ENCODE measurements at regions not wholly inside any gene's neighbourhood (a gene's known extent, or its start where the extent isn't known, plus 50 kb on each side); places are given as distances from the start of the nearest gene placed in this dataset.

DNA sequence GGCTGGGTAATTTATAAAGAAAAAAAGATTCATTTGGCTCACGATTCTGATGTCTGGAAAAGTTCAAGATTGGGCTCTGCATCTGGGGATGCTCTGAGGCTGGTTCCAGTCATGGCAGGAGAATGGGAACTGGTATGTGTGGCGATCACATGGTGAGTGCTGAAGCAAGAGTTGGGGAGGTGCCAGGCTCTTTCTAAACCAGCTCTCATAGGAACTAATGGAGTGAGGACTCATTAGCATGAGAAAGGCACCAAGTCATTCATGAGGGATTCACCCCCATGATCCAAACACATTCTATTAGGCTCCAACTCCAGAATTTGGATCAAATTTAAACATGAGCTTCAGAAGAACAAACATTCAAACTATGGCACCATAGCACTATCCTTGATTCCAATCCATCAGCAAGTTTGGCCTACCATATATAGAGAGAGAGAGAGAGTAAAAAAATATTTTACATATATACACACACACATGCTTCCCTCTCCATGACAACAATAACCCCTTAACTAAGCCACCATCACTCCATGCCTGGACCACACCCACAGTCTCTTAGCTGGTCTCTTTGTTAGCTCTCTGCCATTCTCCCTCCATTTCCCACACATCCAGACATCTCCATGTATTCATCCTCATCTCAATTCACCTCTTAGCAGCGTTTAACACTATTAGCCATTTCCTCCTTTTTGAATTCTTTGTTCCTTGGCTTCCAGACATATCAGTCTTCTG is 57.9 kb downstream of the NPY start:
- peak in 7 of 51 donors; percentile 2 to 39 (median 11) for DNase-seq

DNA sequence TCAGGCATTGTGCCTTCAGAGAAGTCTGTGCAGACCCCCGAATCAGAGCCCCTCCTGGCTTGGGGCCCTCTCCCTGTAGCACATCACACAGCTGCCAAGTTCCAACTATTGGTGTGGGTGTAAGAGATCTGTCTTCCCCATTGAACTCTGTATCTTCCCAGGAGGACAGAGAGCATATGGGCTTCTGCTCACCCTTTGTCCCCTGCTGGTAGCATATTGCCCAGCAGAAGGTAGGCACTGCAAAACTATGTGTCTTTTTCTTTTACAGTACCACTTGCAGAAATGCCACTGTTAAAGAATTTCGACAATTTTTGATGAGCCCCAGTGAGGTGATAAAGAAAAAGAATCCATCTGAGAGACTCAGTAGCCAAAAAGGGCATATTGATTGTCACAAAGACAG is 59.6 kb downstream of the NPY start:
- no peak for DNase-seq

DNA sequence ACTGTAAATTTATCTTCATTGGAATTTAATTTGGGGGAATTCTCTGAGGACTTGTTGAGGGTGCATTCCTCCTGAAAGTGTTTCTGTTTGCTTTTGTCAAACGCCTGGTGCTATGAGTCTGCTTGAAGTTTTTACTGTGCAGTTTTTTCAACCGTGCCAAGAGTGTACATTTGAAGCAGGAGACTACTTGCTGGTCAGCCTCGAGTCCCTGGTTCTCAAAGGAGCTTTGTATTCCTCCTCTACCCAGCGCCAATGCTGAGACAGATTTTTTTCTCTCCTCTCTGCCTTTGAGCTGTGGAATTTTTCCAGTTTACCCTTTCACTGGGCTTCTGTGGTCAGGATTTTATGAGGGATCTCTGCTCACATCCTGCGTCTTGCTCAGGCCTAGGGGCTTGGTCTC is 62.1 kb downstream of the NPY start:
- DNase-seq, result peak in 1 of 51 donors; percentile 35

DNA sequence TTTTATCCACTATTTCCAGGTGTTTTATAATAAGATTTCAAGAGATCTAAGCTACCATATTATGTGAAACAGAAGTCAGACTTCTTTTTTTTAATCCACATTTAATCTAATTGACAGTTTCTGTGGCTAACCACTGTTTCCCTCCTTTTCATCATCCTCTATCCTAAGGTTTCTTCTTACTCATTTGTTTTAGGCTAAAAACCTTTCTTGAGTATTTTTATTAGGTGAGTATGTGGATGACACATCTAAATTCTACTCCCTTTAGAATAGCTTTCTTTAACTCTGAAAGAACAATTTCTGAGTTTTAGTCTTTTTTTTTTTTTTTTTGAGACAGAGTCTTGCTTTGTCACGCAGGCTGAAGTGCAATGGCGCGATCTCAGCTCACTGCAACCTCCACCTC is 62.7 kb downstream of the NPY start:
- no peak for DNase-seq

DNA sequence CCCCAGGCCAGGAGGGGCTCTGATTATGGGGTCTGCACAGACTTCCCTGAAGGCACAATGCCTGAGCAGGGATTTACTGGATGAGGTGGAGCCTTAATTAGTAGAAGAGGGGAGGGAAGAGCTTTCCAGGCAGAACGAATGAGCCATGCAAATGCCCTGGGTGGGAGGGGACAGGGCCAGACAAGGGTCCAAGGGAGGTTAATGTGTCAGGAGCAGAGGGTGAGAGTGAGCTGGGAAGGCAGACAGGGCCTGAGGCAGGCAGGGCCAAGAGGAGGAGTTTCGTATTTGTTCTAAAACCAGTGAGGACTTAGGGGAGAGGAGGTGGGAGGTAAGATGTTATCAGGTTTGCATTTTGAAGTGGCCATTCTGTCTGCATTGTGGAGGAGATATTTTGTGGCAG is 65.3 kb downstream of the NPY start:
- DNase-seq, result no peak

DNA sequence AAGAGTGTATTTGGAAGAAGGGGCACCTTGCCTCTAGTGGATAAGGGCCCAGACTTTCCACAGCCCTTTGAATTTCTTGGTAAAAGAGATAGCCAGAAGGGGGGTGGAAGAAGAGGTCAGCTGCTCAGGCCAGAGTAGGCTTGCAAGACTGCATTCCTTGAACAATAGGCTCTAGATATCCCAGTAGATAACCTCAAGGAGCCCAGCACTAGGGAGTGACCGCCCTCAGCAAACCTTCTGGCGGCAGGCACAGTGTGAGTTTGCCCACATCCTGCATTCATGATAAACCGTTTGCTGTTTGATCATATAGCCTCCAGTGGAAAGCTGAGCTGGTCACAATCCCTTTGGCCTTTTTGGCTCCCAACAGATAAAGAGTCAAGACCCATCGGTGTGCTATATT is 70.5 kb downstream of the NPY start:
- DNase-seq, result no peak

DNA sequence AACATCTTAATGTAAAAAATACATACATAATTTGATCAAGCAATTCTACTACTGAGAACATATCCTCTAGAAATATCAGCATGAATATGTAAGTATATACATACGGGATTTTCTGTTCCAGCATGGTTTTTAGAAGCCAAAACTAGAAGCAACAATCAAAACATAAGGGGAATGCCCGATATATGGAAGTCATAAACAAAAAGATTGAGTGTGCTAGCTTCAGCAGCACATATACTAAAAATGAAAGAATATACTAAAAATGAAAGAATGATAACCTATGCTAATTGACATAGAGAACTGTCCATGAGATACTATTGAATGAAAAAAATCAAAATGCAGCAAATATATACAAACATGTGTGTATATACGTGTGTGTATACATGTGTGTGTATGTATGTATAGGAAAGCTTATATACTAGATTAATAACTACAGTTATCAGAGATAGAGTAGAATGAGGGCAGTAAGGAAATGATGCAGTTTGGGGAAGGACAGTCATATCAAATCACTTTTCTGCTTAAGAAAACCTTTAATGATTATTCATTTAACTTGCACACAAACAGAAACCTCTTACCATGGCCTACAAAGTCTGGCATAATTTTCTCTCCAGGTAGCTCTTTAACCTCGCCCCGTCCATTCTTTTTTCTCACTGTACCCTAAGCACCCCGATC is 72.9 kb downstream of the NPY start:
- DNase-seq, result no peak

DNA sequence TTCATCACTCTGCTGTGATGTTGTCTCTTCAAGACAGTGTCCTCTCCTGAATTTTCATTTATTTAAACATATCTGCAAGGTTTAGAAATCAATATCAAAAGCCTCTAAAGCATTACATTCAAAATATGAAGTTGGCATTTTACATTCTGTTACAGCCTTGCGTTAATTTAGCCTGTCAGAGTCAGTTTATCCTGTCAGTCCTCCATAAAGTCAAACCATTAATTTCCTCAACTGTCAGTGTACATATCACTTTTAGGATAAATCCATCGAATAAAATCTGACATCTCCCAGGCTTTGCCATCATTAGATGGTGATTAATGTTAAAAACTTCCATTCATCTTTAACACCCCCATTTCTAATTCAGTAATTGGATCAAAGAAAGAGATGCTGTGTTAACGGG is 77.0 kb downstream of the NPY start:
- DNase-seq, result no peak

DNA sequence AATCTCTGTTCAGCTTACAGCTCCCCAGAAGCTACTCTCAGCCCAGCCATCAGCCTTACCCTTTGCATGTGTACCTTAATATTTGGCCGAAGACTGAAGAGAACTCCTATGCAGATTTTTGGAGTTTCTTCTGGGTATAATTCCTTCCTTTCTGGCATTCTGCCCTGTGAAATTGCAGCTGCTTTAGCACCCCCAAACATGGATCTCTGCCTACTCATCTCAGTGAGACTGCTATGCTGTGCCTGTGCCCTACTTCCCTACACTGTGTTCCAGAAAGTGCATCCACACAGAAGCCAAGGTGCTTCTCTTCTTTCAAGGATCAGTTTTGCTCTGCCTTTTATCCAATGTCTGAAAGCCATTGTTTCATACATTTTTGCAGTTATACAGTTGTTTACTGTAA is 81.6 kb downstream of the NPY start:
- no peak for DNase-seq

DNA sequence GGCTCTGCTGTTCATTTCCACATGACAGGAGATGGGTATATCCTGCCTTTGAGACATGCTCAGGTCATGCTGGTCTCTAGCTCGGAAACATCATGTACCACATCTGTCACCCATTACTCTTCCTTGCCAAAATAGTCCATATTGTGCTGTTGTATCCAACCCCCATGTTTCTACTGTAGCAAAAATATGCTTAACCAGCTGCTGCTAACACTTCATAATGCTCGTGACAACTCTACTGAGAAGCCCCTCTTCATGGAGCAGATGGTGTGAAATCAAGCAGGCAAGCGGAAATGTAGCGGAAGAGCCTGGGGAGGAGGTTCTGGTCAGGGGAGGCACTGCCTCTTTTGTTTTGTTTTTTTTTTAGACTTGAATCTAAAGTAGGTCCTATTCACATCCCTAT is 82.9 kb downstream of the NPY start:
- DNase-seq, result no peak

DNA sequence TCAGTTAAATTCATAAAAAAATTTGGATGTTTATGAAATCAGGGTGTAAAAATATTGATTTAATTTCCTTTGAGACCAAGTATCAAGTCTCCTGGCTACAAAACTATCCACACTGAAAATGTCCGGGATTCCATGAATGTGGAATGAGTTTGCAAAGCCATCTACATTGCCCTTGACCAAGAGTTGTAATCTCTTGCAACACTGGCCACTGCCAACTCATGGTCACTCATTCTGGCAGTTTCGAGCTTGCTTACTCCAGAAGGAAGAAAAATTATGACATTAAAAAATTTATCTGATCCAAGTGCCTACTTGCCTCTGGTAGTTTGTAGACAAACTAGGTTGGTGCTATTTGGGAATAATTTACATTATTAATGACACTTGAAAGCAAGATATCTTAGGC is 84.2 kb downstream of the NPY start:
- DNase-seq, result no peak

DNA sequence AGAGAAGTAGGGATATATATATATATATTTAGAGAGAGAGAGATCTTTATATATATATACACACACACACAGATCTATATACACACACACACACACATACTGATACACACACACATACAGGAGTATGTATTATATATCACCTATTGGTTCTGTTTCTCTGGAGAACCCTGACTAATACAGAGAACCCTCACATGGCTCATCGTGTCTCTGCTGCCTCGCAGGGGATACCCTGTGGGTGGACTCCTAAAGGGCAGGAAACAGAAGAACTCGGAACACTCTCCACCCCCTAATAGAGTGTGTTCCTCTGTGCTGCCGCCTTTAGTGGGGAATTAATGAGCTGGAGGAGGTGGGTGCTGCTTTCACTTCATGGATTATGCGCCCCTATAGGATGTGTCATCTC is 86.6 kb downstream of the NPY start:
- DNase-seq, result no peak

DNA sequence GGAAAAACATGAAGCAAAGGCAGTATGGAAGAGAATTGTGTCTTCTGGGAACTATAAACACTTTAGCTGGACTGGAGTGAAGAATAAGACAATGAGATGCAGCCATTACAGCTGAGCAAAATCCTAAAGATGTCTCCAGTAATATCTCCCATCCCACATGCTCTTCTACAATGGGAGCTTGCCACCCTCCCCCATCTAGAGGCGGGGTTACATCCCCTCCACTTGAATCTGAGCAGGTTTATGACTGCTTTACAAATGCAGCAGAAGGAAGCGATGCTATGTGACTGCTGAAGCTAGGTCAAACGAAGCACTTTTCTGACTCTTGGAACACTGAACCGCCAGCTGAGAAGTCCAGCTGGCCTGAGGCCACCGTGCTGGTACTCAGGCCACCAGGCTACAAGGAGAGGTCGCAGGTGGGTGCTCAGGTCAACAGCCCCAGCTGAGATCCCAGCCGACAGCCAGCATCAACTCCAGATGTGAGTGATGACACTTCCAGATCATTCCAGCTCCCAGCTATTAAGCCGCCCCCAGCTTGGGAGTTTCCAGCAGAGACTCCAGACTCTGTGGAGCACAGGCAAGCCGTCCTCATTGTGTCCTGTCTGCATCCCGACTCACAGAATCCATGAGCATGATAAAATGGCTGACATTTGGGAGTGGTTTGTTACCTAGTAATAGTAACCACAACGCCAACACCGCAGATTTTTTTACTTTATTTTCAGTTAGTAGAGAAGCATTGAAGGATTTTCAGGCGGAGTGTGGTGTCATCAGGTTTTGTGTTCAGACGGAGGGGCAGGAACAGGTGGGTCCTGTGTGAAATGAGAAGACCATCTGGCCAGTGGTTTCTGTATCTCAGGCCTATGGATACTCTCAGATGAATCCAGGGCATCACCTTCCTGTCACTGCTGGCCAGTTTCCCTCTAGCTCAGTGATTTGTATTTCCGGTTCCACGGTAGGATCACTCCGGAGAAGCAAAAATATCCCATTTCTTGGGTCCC is 89.3 kb downstream of the NPY start:
- no peak for DNase-seq

DNA sequence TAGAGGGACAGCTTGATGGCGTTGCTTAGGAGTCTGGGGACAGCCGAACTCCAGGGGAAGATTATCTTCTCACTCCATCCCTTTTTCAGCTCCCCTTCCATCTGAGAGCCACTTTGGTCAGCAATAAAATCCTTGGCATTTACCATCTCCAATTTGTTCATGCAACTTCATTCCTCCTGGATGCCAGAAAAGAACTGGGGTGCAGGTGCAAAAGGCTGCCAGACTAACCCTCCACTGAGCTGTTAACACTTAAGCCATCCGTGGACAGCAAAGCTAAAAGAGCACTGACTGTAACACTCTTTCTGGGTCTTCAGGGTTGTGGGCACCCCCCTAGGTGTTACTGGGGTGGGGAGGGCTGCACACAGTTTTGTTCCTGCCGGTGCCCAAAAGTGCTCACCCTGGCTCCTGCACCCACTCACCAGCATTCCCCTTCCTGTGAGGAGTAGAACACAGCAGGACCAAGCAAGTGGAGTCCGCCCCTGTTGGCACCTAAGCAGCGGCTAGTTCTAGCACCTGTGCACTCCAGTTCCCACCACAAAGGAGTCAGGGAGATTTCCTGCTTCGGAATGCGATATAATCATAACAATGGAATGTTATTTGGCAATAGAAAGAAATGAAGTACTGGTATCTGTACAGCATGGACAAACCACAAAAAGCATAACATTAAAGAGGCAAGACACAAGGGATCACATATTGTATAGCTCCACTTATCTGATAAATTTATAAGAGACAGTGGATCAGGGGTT is 95.1 kb downstream of the NPY start:
- DNase-seq, result no peak

DNA sequence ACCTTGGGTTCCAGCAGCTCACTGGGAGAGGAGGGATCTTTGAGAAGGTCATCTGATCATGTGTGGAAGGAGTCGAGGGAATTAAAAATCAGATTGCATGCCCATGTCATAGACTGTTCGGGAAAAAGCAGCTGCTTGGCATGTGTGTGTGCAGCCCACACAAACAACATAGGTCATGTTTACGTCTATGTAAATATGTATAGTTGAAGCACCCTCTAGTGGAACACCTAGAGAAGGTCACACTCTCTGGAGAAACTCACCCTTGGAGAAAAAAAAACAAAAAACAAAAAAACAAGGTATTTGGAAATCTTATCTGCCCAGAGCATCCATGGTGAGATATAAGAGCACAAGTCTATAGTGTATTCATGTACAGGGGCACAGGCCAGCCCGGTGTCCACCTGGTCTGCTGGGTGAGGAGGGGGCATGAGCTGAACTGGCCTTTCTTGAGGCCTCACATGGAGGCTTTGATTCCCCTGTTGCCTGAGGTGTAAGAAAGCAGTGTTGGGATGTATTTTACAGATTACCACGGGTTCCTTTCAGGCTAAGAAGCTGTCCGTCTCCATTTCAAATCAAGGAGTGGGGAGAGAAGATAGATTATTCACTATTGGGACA is 98.0 kb downstream of the NPY start:
- no peak for DNase-seq

DNA sequence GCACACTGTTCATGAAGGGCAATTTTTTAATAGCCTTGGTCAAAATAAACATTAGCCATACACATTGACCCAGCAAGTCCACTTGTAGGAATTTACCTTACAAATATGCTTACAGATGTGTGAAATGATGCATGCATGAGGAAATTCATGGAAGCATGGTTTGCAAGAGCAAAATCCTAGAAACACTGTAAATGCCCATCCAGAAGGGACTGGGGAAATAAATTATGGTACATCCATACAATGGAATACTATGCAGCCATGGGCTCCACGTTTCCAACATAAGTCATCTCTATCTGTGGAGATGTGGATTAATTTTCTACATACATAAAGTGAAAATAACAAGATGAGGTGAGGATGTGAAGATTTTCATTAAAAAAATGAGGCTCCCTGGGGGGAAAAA is 99.1 kb downstream of the NPY start:
- no peak for DNase-seq

DNA sequence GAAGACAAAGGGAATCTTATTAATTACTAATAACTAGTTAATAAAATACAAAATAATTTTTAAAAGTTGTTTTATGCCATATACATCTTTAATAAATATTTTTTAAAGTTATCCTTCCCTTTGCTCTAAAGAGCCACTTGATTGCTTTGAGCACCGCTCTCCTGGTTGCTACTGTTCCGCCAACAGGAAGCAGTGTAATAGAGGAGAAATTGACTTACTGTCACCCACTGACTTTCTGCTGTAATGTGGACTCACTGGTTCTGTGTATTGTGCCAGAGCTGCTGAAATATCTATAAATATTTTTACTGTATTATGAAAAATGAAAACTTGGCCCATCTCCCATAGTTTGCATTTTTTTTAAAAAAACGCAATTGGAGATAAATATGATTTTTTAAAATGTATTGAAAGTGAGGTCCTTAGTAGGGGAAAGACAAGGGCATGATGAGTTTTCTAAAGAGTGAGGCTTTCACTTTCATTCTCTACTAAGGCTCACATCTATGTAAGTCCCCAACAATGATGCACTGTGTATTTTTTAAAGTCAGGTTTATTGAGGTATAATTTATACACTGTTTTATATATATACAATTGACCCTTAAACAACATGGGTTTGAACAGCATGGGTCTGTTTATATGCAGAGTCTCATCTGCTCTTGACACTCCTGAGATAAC is 100.5 kb downstream of the NPY start:
- DNase-seq, result no peak

DNA sequence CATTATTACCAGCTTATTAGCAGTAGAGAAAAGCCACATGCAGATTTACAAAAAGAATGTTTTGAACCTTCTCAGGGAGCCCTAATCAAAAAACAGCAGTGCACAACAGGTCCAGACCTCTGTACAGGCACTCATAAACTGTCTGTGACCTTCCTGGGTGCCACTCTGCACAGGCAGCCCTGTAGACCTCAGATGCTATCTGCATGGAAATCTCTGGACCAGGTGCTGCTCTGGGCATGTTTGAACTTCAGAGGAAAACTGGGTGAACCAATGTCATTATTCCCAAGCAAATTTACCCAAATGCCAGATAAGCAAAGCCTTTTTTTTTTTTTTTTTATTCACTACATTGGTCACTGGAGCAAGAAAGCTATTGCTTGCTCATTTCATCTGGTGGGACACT is 104.2 kb downstream of the NPY start:
- no peak for DNase-seq

DNA sequence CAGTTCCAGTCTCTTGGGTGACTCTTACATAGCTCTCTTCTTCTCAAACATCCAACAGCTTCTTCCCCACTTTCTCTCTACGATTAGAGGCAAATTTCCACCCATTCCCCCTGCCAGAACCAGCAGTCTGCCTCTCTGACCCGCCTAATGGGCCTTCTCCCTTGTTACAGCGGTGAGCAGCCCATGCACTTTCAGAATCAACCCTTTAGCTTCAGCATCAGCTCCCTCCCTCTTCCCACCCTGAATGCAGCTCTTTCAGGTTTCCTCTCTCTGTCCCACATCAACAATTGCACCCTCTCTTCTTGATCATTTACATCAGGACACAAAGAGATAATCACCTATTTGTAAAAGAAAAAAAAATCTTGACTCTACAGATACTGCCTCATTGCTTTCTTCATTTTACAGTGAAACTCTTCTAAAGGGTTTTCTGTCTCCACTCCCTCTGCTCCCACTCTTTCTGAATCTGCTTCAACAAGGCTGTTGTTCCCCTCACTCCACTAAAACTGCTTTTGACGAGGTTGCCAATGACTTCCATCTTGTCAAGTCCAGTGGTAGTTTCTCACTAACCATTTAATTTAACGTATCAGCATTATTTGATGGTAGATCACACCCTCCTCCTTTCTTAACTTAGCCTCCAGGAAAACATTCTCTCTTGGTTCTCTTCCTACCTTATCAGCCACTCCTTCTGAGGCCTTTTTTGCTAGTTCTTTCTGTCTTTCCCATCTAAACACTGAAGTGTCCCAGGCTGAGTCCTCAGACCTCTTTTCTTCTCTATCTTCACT is 106.6 kb downstream of the NPY start:
- DNase-seq, result no peak

DNA sequence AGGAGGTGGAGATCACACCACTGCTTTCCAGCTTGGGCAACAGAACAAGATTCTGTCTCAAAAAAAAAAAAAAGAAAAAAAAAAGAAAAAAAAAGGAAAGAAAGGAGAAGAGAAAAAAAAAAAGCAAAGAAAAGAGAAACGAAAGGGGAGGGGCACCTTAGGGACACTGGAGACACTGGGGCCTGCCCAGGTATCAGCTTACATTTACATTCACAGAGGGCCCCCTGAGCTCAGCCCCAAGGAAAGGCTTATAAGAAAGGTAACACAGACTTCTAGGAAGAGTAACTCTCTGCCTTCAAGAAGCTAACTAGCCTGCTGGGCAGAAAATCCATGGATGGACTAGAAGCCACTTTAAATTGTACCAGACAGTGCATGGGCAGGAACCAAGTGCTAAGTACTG is 108.8 kb downstream of the NPY start:
- DNase-seq, result no peak
